Fibroblast of mammary gland (primary cell): ENCODE measurements at regions not wholly inside any gene's neighbourhood (a gene's known extent, or its start where the extent isn't known, plus 50 kb on each side); places are given as distances from the start of the nearest gene placed in this dataset.
"Not testable (repeated sequence)": the region's sequence is repeated elsewhere in the genome, so short reads cannot be mapped to it uniquely, and the experiment has no call there.

ENCODE experiments used
- DNase-seq: peaks from one replicate; pipeline ENCODE4 v3.0.0-alpha.2; 2010; ENCODE audit warnings: low read depth
- H3K4me3 ChIP-seq: 2 replicates; pipeline ENCODE4 v1.5.1; 2011; ENCODE audit warnings: low read depth, mild to moderate bottlenecking, low read length, moderate library complexity; ENCODE audit not compliant: control insufficient read depth
- CTCF ChIP-seq: conservative IDR thresholded peaks from 2 replicates; pipeline ENCODE4 v1.5.1; 2011; ENCODE audit warnings: low read depth, low read length, inconsistent platforms; ENCODE audit not compliant: control insufficient read depth, insufficient read depth

GRCh38 chr7:12831024-12831423 lies 143.6 kb downstream of the ARL4A start:
- H3K4me3 ChIP-seq: no peak overlapping the region
- DNase-seq: no peak

GRCh38 chr7:12833829-12834228 lies 146.4 kb downstream of the ARL4A start:
- H3K4me3 ChIP-seq: no peak overlapping the region
- no peak for TF ChIP-seq CTCF
- no peak for DNase-seq

More at GRCh38 chr7:12831024-12831423, 143.6 kb downstream of the ARL4A start:
- TF ChIP-seq CTCF: no peak

GRCh38 chr7:12834782-12835181 lies 147.3 kb downstream of the ARL4A start:
- DNase-seq: no peak
- no peak overlapping the region for H3K4me3 ChIP-seq
- TF ChIP-seq CTCF: no peak

GRCh38 chr7:12839508-12840153 lies 152.2 kb downstream of the ARL4A start:
- DNase-seq: no peak
- TF ChIP-seq CTCF: no peak
- H3K4me3 ChIP-seq: no peak overlapping the region

GRCh38 chr7:12844732-12845131 lies 157.3 kb downstream of the ARL4A start:
- not testable (repeated sequence) for DNase-seq, H3K4me3 ChIP-seq

GRCh38 chr7:12847001-12847400 lies 159.6 kb downstream of the ARL4A start:
- no peak for DNase-seq
- H3K4me3 ChIP-seq: no peak overlapping the region

GRCh38 chr7:12851142-12851541 lies 163.7 kb downstream of the ARL4A start:
- no peak for TF ChIP-seq CTCF
- H3K4me3 ChIP-seq: no peak overlapping the region
- DNase-seq: no peak

More at GRCh38 chr7:12847001-12847400, 159.6 kb downstream of the ARL4A start:
- TF ChIP-seq CTCF: no peak
